ENCODE measurements at regions not wholly inside any gene's neighbourhood (a gene's known extent, or its start where the extent isn't known, plus 50 kb on each side); places are given as distances from the start of the nearest gene placed in this dataset.

DNA sequence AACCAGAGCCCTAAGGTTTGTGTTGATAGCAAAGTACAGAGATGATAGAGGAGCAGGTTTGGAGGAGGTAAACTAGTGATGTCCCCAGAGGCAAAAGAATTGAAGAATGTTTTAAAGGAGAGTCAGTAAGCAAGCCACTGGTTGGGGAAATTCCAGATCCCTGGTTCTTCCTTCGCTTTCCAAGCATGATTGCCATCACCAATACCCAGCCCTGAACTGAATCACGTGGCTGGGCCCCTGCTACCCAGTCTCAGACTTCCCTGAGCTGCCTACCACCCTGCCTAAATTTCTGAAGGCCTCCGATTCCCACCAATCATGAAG is 95.3 kb upstream of the FOXN2 start:
- TF ChIP-seq POLR2A (IDR thresholded peaks at IDR 0.05; ENCODE audit: low read length) (no peak), GATA1 (IDR thresholded peaks at IDR 0.05; ENCODE audit: low read depth, low read length) (no peak)
